ENCODE measurements at regions not wholly inside any gene's neighbourhood (a gene's known extent, or its start where the extent isn't known, plus 50 kb on each side); places are given as distances from the start of the nearest gene placed in this dataset.

DNA sequence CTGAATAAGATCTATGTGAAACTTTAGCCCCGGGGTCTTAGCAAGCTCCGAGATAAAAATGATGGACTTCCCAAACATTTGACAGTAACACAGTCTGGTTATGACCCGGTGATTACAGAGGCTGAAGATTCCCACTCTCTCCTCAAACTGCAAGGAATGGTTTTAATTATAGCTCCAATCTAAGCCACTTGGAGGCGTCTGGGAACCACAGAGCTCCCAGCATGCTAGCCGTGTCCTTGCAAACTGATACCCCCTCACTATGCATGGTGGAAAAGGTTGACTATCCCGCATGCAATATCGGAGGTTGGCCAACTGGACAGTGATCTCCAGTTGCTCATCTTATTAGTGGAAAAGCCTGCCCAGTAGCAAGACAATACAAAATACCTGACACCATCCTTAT lies 76.5 kb upstream of the GRIN2B start:
- intact Hi-C loops (cut with micrococcal nuclease; ENCODE audit: unreplicated experiment): no loop called here
- Histone ChIP-seq H3K9me2 (ENCODE audit: insufficient read depth, low read length) (no peaks in the 10 kb centered on the region), H3K4me1 (ENCODE audit: insufficient read depth, low read length, poor library complexity, severe bottlenecking) (no peaks in the 10 kb centered on the region), H3K4me3 (ENCODE audit: low read depth, low read length, poor library complexity, severe bottlenecking) (no peak overlapping the region), H3K36me3 (ENCODE audit: insufficient read depth, low read length) (no peaks in the 10 kb centered on the region), H3K9me3 (ENCODE audit: low read length) (no peaks in the 10 kb centered on the region; the same call in 1 of the 2 replicates), H3K79me2 (ENCODE audit: insufficient read depth, low read depth, low read length) (no peaks in the 10 kb centered on the region), H3K4me2 (ENCODE audit: low read length) (no peak overlapping the region), H4K20me1 (ENCODE audit: insufficient read depth, low read length) (no peaks in the 10 kb centered on the region), H3K27ac (ENCODE audit: low read depth, low read length, poor library complexity, severe bottlenecking) (no peak overlapping the region), H2AFZ (ENCODE audit: low read length) (no peak overlapping the region)
- POLR2A ChIA-PET: interaction anchor here (0.6 kb wide), 1 partner anchor 173 kb away, joined by 3 read pairs; no protein-coding TSS in a partner anchor
- CTCF ChIA-PET (ENCODE audit: unreplicated experiment): no interaction called here
- no peak for TF ChIP-seq EZH2phosphoT487 (IDR thresholded peaks at IDR 0.05; ENCODE audit: borderline replicate concordance, low read depth, low read length)
- TF ChIP-seq, protein P1, sequence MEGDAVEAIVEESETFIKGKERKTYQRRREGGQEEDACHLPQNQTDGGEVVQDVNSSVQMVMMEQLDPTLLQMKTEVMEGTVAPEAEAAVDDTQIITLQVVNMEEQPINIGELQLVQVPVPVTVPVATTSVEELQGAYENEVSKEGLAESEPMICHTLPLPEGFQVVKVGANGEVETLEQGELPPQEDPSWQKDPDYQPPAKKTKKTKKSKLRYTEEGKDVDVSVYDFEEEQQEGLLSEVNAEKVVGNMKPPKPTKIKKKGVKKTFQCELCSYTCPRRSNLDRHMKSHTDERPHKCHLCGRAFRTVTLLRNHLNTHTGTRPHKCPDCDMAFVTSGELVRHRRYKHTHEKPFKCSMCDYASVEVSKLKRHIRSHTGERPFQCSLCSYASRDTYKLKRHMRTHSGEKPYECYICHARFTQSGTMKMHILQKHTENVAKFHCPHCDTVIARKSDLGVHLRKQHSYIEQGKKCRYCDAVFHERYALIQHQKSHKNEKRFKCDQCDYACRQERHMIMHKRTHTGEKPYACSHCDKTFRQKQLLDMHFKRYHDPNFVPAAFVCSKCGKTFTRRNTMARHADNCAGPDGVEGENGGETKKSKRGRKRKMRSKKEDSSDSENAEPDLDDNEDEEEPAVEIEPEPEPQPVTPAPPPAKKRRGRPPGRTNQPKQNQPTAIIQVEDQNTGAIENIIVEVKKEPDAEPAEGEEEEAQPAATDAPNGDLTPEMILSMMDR (conservative IDR thresholded peaks at IDR 0.05; ENCODE audit: low read length): no peak
- no TSS peak for BruUV-seq (replicated peaks)
- DNase-seq (ENCODE audit: low spot score): no peak

DNA sequence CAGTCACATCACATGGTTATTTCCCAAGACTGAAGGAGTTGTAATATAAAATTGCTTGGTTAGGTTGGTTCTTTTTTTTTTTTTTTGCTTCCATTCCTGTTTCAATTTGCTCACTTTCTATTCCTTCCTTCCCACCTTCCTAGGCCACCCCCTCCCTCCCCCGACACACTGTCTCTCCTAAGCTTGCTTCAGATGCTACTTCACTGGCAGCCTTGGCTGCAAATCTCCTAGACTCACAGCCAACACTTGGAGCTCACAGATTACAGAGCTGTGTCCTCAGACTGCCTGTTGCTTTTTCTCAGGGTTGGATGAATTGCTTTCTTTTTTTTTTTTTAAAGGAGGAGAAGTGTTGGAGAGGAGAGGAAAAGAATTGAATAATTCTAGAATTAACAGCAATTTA lies 77.3 kb upstream of the GRIN2B start:
- TF ChIP-seq, protein P1 (conservative IDR thresholded peaks at IDR 0.05; ENCODE audit: low read length): no peak
- no peak for TF ChIP-seq EZH2phosphoT487 (IDR thresholded peaks at IDR 0.05; ENCODE audit: borderline replicate concordance, low read depth, low read length)
- Histone ChIP-seq H3K9me3 (ENCODE audit: low read length) (no peaks in the 10 kb centered on the region; the same call in 1 of the 2 replicates), H3K36me3 (ENCODE audit: insufficient read depth, low read length) (no peaks in the 10 kb centered on the region), H2AFZ (ENCODE audit: low read length) (no peak overlapping the region), H3K79me2 (ENCODE audit: insufficient read depth, low read depth, low read length) (no peaks in the 10 kb centered on the region), H3K4me3 (ENCODE audit: low read depth, low read length, poor library complexity, severe bottlenecking) (no peak overlapping the region), H3K9me2 (ENCODE audit: insufficient read depth, low read length) (no peaks in the 10 kb centered on the region), H3K4me2 (ENCODE audit: low read length) (no peak overlapping the region), H3K4me1 (ENCODE audit: insufficient read depth, low read length, poor library complexity, severe bottlenecking) (no peaks in the 10 kb centered on the region), H3K27ac (ENCODE audit: low read depth, low read length, poor library complexity, severe bottlenecking) (no peak overlapping the region), H4K20me1 (ENCODE audit: insufficient read depth, low read length) (no peaks in the 10 kb centered on the region)
- DNase-seq (ENCODE audit: low spot score): no peak
- intact Hi-C loops (cut with micrococcal nuclease; ENCODE audit: unreplicated experiment): no loop called here
- POLR2A ChIA-PET: interaction anchor here (0.7 to 0.8 kb wide), 3 partner anchors 9 to 125 kb away, joined by 3 to 10 read pairs (median 3); no protein-coding TSS in a partner anchor
- CTCF ChIA-PET (ENCODE audit: unreplicated experiment): no interaction called here
- no TSS peak for BruUV-seq (replicated peaks)

DNA sequence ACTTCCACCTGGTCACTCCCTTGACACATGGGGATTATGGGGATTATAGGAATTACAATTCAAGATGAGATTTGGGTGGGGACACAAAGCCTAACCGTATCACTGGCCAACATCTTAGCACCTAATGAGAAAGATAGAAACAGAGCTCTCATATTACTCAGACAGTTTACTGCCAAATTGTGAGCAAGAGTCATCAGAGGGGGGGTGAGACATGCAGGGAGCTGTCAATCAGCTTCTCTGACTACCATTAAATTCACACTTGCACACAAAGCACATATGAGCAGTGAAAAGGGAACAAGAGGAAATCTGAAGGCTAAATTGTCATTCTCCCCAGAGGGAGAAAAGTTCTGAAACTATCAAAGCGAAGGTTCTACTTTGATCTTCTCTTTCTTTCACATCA lies 78.1 kb upstream of the GRIN2B start:
- Histone ChIP-seq H3K9me3 (ENCODE audit: low read length) (no peaks in the 10 kb centered on the region; the same call in 1 of the 2 replicates), H3K79me2 (ENCODE audit: insufficient read depth, low read depth, low read length) (no peaks in the 10 kb centered on the region), H3K4me3 (ENCODE audit: low read depth, low read length, poor library complexity, severe bottlenecking) (no peak overlapping the region), H2AFZ (ENCODE audit: low read length) (no peak overlapping the region), H3K36me3 (ENCODE audit: insufficient read depth, low read length) (no peaks in the 10 kb centered on the region), H3K9me2 (ENCODE audit: insufficient read depth, low read length) (no peaks in the 10 kb centered on the region), H4K20me1 (ENCODE audit: insufficient read depth, low read length) (no peaks in the 10 kb centered on the region), H3K4me2 (ENCODE audit: low read length) (no peak overlapping the region), H3K27ac (ENCODE audit: low read depth, low read length, poor library complexity, severe bottlenecking) (no peak overlapping the region), H3K4me1 (ENCODE audit: insufficient read depth, low read length, poor library complexity, severe bottlenecking) (no peaks in the 10 kb centered on the region)
- TF ChIP-seq EZH2phosphoT487 (IDR thresholded peaks at IDR 0.05; ENCODE audit: borderline replicate concordance, low read depth, low read length): no peak
- TF ChIP-seq, protein P1 (conservative IDR thresholded peaks at IDR 0.05; ENCODE audit: low read length): no peak
- POLR2A ChIA-PET: no interaction called here
- BruUV-seq (replicated peaks): no TSS peak
- intact Hi-C loops (cut with micrococcal nuclease; ENCODE audit: unreplicated experiment): no loop called here
- CTCF ChIA-PET (ENCODE audit: unreplicated experiment): no interaction called here
- DNase-seq (ENCODE audit: low spot score): no peak
